Gastrocnemius medialis (tissue), 4 donors: ENCODE measurements at regions not wholly inside any gene's neighbourhood (a gene's known extent, or its start where the extent isn't known, plus 50 kb on each side); places are given as distances from the start of the nearest gene placed in this dataset.

Experiments
- POLR2A ChIP-seq, 2 donors: fragments of 450-650 bp; IDR thresholded peaks; one replicate each; pipeline ENCODE4 v1.6.1; 2017; ENCODE audit warnings: antibody characterized with exemption in 2 of 2, mild to moderate bottlenecking in 2 of 2, moderate library complexity in 2 of 2
- TF ChIP-seq, protein P1 (sequence below), 5 experiments: fragments of 450-650 bp in 3 of 5; fragments of 200-600 bp in 2 of 5; sonication (generic) in 2 of 5; IDR thresholded peaks in 4 of 5; conservative IDR thresholded peaks in 1 of 5; 1 replicate in 4 of 5; 2 replicates in 1 of 5; pipeline ENCODE4 v1.5.1; 2016 to 2019; ENCODE audit warnings: antibody characterized with exemption in 5 of 5, mild to moderate bottlenecking in 3 of 5, moderate library complexity in 3 of 5

DNA sequence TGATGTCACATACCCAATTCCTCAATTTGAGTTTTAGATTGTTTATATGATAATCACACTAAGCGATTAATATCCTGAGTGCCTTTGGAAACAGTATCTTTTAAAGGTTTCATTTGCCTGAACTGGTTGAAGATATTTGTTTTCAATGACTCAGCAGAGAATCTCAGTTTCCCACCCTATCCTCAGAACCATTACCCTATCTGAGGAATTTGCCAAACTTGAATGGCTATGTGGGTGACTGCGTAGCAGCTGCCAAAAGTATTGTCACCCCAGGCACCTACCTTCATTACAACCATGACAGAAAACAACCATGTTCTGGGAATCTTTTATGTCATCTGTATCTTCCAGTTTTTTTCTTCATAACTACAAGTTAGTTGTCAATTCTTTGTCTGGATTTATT lies 440.1 kb upstream of the NBEA start:
- TF ChIP-seq POLR2A (IDR thresholded peaks at IDR 0.05) = no peak
- TF ChIP-seq, protein P1, sequence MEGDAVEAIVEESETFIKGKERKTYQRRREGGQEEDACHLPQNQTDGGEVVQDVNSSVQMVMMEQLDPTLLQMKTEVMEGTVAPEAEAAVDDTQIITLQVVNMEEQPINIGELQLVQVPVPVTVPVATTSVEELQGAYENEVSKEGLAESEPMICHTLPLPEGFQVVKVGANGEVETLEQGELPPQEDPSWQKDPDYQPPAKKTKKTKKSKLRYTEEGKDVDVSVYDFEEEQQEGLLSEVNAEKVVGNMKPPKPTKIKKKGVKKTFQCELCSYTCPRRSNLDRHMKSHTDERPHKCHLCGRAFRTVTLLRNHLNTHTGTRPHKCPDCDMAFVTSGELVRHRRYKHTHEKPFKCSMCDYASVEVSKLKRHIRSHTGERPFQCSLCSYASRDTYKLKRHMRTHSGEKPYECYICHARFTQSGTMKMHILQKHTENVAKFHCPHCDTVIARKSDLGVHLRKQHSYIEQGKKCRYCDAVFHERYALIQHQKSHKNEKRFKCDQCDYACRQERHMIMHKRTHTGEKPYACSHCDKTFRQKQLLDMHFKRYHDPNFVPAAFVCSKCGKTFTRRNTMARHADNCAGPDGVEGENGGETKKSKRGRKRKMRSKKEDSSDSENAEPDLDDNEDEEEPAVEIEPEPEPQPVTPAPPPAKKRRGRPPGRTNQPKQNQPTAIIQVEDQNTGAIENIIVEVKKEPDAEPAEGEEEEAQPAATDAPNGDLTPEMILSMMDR (IDR thresholded peaks at IDR 0.05 in 4 of 5, conservative IDR thresholded peaks at IDR 0.05 in 1 of 5) = no peak
